Left ventricle myocardium superior (tissue), 1 donor: ENCODE measurements at regions not wholly inside any gene's neighbourhood (a gene's known extent, or its start where the extent isn't known, plus 50 kb on each side); places are given as distances from the start of the nearest gene placed in this dataset.
"Not testable (repeated sequence)": the region's sequence is repeated elsewhere in the genome, so short reads cannot be mapped to it uniquely, and the experiment has no call there.

ENCODE experiments used
- ATAC-seq: fragments of 200-7000 bp; cut with Tn5 transposase; one replicate; pipeline ENCODE4 v1.9.1; 2020; ENCODE audit warnings: mild to moderate bottlenecking, moderate library complexity
- DNase-seq: peaks from one replicate; pipeline ENCODE4 v3.0.0-alpha.2; 2020
- intact Hi-C: fragments of 100-400 bp; cut with micrococcal nuclease; formaldehyde crosslinking; loops from one replicate; pipeline ENCODE4 v1.11.0; 2022
- donor health status: DM: no; HTN: yes; CAD: no; lungs with severe emphysema.

- DNase-seq (no peak), ATAC-seq (no peak)
- intact Hi-C loops = no loop called here
These were observed 73.1 kb upstream of the DCD start for GRCh38 chr12:54721312-54721711.

GRCh38 chr12:54719691-54720090 is 71.5 kb upstream of the DCD start:
- intact Hi-C loops = no loop called here

GRCh38 chr12:54716261-54716660 is 68.1 kb upstream of the DCD start:
- ATAC-seq = no peak
- DNase-seq = no peak
- intact Hi-C loops = no loop called here

More at GRCh38 chr12:54719691-54720090, 71.5 kb upstream of the DCD start:
- ATAC-seq = no peak
- DNase-seq = no peak

GRCh38 chr12:54713876-54714275 is 65.7 kb upstream of the DCD start:
- DNase-seq, intact Hi-C loops, ATAC-seq: not testable (repeated sequence)

GRCh38 chr12:54711669-54712068 is 63.5 kb upstream of the DCD start:
- ATAC-seq = no peak
- no peak for DNase-seq

GRCh38 chr12:54708826-54709225 is 60.7 kb upstream of the DCD start:
- intact Hi-C loops = no loop called here
- no peak for DNase-seq
- no peak for ATAC-seq

More at GRCh38 chr12:54711669-54712068, 63.5 kb upstream of the DCD start:
- intact Hi-C loops = no loop called here

GRCh38 chr12:54704202-54704601 is 56.0 kb upstream of the DCD start:
- no peak for ATAC-seq
- intact Hi-C loops = no loop called here
- no peak for DNase-seq

GRCh38 chr12:54701940-54702592 is 53.9 kb upstream of the DCD start:
- intact Hi-C loops = no loop called here
- ATAC-seq = peak; percentile 31
- no peak for DNase-seq

- no peak for DNase-seq
- no peak for ATAC-seq
- intact Hi-C loops = no loop called here
These were observed 52.7 kb upstream of the DCD start for GRCh38 chr12:54700849-54701248.

GRCh38 chr12:54700301-54700700 is 52.1 kb upstream of the DCD start:
- intact Hi-C loops = no loop called here
- ATAC-seq (no peak), DNase-seq (no peak)
